OCI-LY1 (cell line): ENCODE measurements at regions not wholly inside any gene's neighbourhood (a gene's known extent, or its start where the extent isn't known, plus 50 kb on each side); places are given as distances from the start of the nearest gene placed in this dataset.

Experiments
- EZH2 ChIP-seq: fragments of 200-600 bp; sonication (generic), shearing (Covaris generic); IDR thresholded peaks from 2 replicates; pipeline ENCODE4 v1.8.0; 2017; ENCODE audit warnings: borderline replicate concordance, mixed run types, mild to moderate bottlenecking, antibody characterized with exemption, low read length, moderate library complexity, mixed read lengths
- TF ChIP-seq, protein P1 (sequence below): fragments of 200-600 bp; sonication (generic), shearing (Covaris generic); IDR thresholded peaks from 2 replicates; pipeline ENCODE4 v1.5.1; 2017; ENCODE audit warnings: mild to moderate bottlenecking, antibody characterized with exemption, low read length, moderate library complexity, mixed read lengths

GRCh38 chr6:15914553-15914952 lies 214.3 kb upstream of the MYLIP start:
- TF ChIP-seq, protein P1, sequence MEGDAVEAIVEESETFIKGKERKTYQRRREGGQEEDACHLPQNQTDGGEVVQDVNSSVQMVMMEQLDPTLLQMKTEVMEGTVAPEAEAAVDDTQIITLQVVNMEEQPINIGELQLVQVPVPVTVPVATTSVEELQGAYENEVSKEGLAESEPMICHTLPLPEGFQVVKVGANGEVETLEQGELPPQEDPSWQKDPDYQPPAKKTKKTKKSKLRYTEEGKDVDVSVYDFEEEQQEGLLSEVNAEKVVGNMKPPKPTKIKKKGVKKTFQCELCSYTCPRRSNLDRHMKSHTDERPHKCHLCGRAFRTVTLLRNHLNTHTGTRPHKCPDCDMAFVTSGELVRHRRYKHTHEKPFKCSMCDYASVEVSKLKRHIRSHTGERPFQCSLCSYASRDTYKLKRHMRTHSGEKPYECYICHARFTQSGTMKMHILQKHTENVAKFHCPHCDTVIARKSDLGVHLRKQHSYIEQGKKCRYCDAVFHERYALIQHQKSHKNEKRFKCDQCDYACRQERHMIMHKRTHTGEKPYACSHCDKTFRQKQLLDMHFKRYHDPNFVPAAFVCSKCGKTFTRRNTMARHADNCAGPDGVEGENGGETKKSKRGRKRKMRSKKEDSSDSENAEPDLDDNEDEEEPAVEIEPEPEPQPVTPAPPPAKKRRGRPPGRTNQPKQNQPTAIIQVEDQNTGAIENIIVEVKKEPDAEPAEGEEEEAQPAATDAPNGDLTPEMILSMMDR = no peak
- TF ChIP-seq EZH2 = no peak
